ENCODE measurements at regions not wholly inside any gene's neighbourhood (a gene's known extent, or its start where the extent isn't known, plus 50 kb on each side); places are given as distances from the start of the nearest gene placed in this dataset.

DNA sequence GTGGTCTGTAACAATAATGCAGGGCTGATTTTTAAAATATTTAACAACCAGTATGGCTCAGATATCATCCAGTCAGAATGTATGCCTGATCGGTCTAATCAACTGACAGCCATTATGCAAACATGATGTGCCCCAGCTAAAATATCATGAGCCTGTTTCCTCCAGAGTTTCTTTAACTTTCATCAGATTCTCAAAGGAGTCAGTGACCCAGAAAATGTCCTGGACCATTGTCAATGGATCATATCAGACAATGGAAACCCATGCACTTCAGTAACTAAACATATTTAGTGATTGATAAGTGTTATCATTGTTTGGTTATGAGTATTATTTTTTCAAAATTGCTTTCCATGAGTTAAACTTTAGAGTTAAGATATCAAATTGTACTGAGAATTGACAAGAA, 173.5 kb downstream of the LMBRD1 start:
- DNase-seq (ENCODE audit: low read depth, low spot score) = no peak
- in situ Hi-C loops (cut with HindIII; ENCODE audit: low sequenced_read_pairs) = no loop called here
- TF ChIP-seq, protein P1, sequence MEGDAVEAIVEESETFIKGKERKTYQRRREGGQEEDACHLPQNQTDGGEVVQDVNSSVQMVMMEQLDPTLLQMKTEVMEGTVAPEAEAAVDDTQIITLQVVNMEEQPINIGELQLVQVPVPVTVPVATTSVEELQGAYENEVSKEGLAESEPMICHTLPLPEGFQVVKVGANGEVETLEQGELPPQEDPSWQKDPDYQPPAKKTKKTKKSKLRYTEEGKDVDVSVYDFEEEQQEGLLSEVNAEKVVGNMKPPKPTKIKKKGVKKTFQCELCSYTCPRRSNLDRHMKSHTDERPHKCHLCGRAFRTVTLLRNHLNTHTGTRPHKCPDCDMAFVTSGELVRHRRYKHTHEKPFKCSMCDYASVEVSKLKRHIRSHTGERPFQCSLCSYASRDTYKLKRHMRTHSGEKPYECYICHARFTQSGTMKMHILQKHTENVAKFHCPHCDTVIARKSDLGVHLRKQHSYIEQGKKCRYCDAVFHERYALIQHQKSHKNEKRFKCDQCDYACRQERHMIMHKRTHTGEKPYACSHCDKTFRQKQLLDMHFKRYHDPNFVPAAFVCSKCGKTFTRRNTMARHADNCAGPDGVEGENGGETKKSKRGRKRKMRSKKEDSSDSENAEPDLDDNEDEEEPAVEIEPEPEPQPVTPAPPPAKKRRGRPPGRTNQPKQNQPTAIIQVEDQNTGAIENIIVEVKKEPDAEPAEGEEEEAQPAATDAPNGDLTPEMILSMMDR (IDR thresholded peaks at IDR 0.05; ENCODE audit: low read depth, low read length) = no peak
- H3K4me3 ChIP-seq (ENCODE audit: low read depth, low read length) = no peak overlapping the region

DNA sequence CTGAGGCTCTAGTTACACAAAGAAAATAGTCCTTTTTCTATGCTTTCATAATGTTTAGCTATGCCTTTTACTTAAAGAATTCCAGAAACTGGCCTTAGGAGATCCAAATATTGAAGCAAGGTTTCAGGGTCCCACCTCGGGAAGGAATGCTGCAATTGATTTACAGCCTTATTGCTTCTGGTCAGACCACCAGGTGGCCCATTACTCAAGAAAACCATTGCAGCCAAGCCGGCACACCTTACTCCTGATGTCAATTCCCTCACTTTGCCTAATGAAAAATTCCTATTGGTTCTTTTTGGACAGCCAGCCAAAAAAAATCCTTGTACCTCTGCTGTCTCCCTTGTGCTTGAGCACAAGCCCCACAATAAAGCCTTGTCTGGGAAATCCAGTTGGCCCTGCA, 173.9 kb downstream of the LMBRD1 start:
- no peak for DNase-seq (ENCODE audit: low read depth, low spot score)
- in situ Hi-C loops (cut with HindIII; ENCODE audit: low sequenced_read_pairs) = no loop called here
- TF ChIP-seq, protein P1 (IDR thresholded peaks at IDR 0.05; ENCODE audit: low read depth, low read length) = no peak
- no peak overlapping the region for H3K4me3 ChIP-seq (ENCODE audit: low read depth, low read length)

DNA sequence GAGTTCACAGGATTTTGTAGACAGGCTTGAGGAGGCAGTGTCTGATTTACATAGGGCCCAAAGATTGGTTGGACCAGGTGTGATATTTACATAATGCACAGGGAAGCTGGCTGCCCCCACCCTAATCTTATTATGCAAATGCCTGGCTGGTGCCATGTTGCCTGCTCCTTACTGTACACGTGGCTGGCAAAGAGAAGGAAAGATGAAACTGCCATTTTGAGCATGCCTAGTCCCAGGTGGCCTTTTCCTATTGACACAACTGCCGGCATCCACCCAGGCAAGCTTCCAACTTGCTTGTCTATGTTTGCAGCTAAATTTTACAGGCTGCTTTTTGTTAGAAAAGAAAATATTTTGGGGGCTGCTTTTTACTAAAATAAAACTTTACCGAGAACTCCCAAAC, 174.6 kb downstream of the LMBRD1 start:
- H3K4me3 ChIP-seq (ENCODE audit: low read depth, low read length) = no peak overlapping the region
- DNase-seq (ENCODE audit: low read depth, low spot score) = no peak
- TF ChIP-seq, protein P1 (IDR thresholded peaks at IDR 0.05; ENCODE audit: low read depth, low read length) = no peak
- in situ Hi-C loops (cut with HindIII; ENCODE audit: low sequenced_read_pairs) = no loop called here

DNA sequence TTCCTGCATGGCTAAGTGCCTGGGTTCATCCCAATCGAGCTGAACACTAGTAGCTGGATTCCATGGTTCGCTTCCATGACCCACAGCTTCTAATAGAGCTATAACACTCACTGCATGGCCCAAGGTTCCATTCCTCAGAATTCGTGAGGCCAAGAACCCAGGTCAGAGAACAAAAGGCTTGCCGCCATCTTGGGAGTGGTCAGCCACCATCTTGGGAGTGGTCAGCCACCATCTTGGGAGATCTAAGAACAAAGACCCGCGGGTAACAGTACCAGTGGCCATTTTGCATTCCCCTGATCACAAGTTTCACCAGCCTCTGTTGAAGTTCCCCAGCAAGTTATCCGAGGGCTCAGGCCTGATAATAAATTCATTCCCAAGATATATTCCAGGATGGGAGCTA, 179.6 kb downstream of the LMBRD1 start:
- DNase-seq (ENCODE audit: low read depth, low spot score) = no peak
- no peak overlapping the region for H3K4me3 ChIP-seq (ENCODE audit: low read depth, low read length)
- TF ChIP-seq, protein P1 (IDR thresholded peaks at IDR 0.05; ENCODE audit: low read depth, low read length) = no peak
- in situ Hi-C loops (cut with HindIII; ENCODE audit: low sequenced_read_pairs) = no loop called here

DNA sequence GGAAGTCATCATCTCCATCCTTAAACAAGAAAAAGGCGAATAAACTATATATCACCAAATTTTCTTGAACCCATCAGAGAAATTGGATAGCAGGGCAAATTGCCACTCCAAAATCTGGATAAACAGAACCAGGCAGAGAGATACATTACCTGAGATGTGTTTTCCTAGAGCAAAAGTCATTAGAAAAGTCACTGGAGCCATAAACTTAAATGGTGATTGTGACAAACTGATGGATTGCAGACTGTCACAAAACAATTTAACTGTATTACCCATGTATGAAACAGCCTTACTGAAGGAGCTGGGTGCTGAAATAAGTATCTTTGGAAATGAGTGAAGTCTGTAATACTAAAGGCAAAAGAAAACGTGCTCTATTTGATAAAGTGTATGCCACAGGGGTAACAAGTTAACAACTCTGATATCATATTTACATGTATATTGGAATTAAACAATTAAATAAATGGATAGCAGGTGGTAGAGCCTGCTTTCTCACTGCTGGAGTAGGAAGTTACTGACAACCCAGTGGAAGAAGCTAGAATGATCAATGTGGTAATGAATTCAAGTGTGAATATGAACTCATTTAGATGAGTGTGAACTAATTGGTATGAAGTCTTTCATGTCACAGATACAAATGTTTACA, 186.9 kb downstream of the LMBRD1 start:
- DNase-seq (ENCODE audit: low read depth, low spot score) = no peak
- TF ChIP-seq, protein P1 (IDR thresholded peaks at IDR 0.05; ENCODE audit: low read depth, low read length) = no peak
- in situ Hi-C loops (cut with HindIII; ENCODE audit: low sequenced_read_pairs) = no loop called here
- H3K4me3 ChIP-seq (ENCODE audit: low read depth, low read length) = no peak overlapping the region

DNA sequence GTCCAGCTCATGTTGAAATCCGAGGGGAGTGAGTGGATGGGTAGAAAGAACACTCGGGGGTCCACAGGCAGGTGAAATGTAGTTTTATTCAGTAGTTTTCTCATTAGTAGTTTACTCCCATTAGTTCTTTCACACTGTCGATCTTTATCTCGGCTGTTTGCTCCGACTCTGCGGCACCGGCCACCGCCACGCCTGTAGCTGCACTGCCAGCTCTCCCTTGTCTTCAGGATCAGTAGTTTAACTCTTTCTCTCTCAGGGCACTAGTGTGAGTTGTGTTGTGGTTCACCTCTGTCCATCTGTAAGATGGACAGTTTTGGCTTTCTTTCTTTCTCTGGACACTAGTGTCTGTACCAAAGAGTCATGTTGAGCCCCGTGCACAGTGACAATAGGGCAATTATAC, 195.7 kb downstream of the LMBRD1 start:
- in situ Hi-C loops (cut with HindIII; ENCODE audit: low sequenced_read_pairs) = no loop called here
- TF ChIP-seq, protein P1 (IDR thresholded peaks at IDR 0.05; ENCODE audit: low read depth, low read length) = no peak
- no peak for DNase-seq (ENCODE audit: low read depth, low spot score)
- H3K4me3 ChIP-seq (ENCODE audit: low read depth, low read length) = no peak overlapping the region
